G401.6 (cell line): ENCODE measurements at regions not wholly inside any gene's neighbourhood (a gene's known extent, or its start where the extent isn't known, plus 50 kb on each side); places are given as distances from the start of the nearest gene placed in this dataset.

Experiments used
- FAIRE-seq: peaks from 2 replicates; lab custom pipeline; 2012; peaks lifted over from hg19 to GRCh38; lab: Jason Lieb, UNC

- FAIRE-seq = no peak
Observed at GRCh38 chr6:6376845-6377244, 56.4 kb upstream of the F13A1 start.

- no peak for FAIRE-seq
Observed at GRCh38 chr6:6377621-6378020, 57.2 kb upstream of the F13A1 start.

- no peak for FAIRE-seq
Observed at GRCh38 chr6:6379573-6379972, 59.1 kb upstream of the F13A1 start.

- no peak for FAIRE-seq
Observed at GRCh38 chr6:6384520-6384919, 64.1 kb upstream of the F13A1 start.

- FAIRE-seq = no peak
Observed at GRCh38 chr6:6386010-6386409, 65.5 kb upstream of the F13A1 start.

DNA sequence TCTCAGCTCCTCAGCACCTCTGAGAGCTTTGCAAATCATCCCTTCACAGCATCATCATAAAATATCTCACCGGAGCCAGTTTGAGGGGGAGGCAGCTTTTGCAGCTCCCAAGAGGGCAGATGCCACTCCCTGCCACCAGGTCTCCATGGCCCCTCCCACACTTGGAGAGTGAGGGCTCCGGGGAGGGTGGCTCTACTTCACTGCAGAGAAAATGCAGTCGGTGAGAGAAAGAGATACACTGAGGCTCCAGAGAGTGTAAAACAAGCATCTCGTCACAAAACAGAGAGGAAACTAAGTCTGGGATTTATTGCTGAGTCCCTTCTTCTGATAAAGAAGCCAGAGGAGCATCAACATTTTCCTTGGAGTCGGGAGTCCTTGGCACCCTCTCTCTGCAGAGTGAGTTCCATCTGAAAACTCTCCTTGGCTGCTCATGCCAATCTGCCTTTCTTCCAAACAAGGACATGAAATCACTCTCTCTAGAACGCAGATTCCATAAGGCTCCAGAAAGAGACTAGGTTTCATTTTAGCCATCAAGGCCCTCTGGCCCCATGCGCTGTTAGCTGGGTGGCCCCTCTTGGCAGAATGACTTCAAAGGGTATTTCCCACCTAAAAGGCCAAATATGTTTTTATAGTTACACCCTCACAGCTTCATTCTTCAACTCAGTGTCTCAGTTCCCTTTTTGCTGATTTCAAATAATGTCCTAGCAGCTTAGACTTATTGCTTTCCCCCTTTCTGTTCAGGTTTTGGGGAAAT is 70.6 kb upstream of the F13A1 start:
- no peak for FAIRE-seq

GRCh38 chr6:6392214-6393068 is 72.0 kb upstream of the F13A1 start:
- FAIRE-seq = no peak

- no peak for FAIRE-seq
Observed at GRCh38 chr6:6393069-6393529, 72.6 kb upstream of the F13A1 start.

GRCh38 chr6:6395581-6396197 is 75.2 kb upstream of the F13A1 start:
- no peak for FAIRE-seq

DNA sequence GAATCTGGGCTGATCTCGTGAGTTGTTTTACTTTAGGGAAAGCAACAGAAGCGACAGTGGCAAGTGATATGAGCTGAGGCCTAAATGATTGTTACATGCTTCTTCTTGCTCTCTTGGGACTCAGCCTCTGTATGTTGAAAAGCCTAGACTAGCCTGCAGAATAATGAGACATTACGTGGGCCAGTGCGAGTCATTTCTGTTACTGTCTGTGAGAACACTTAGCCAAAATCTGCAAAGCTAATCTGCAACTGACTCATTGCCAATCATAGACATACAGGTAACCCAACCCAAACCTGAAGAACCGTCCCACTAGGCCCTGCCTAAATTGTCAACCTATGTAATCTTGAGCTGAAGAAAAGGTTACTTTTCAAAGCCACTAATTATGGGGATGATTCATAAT is 77.4 kb upstream of the F13A1 start:
- no peak for FAIRE-seq

DNA sequence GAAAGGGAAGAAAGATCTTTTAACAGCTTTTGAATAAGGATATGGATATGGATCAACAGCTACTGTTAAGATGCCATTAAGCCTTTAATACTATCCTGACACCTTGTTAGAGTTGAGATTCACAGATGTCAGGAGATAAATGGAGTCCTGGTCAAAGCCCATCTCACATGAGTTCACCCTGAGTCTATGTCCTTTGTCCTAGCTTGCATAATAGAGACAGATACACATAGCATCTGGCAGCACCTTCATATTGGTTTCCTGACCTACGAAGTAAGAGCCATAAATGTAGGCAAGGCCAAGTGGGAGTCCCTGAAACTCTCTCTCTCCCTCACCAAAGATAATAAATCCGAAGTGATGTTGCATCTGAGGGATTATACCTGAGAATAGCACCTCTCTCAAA is 79.1 kb upstream of the F13A1 start:
- no peak for FAIRE-seq

DNA sequence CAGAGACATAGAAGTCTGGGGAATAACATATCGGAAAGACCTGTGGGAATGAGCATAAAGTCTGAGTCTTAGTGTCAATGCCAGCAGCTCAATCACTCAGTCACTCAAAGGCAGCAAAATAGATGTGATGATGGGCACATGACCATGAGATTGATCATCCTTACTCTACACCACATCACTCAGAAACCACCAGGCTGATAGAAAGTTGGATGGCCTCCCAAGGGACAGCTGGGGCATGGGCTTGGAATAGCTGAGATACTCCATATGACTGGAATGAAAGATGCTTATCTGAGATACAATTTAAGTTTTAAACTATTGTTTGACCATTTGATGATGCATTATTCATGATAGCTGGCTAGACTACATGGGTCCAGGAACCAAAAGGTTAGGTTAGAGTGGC is 80.9 kb upstream of the F13A1 start:
- FAIRE-seq = no peak

DNA sequence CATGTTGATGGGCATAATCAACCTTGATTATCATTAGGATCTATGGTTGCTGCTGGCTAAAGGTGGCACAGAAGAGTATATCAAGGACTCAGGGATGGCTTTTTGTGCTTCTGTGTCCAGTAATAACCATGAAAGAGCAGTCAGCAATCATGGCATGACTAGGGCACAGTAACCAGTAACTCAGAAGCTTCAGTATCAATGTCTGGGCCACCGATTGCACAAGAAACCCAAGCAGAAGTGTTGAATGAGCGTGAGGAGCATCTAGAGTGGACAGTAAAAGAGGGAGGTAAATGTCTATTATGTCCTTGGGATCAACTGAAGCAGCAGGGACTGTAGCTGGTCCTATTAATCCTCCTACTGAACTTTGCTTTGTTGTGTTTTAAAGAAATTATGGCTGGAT is 81.5 kb upstream of the F13A1 start:
- no peak for FAIRE-seq

GRCh38 chr6:6402591-6402990 is 82.1 kb upstream of the F13A1 start:
- no peak for FAIRE-seq

GRCh38 chr6:6405031-6405430 is 84.6 kb upstream of the F13A1 start:
- FAIRE-seq = no peak

GRCh38 chr6:6405997-6406714 is 85.7 kb upstream of the F13A1 start:
- FAIRE-seq = no peak

DNA sequence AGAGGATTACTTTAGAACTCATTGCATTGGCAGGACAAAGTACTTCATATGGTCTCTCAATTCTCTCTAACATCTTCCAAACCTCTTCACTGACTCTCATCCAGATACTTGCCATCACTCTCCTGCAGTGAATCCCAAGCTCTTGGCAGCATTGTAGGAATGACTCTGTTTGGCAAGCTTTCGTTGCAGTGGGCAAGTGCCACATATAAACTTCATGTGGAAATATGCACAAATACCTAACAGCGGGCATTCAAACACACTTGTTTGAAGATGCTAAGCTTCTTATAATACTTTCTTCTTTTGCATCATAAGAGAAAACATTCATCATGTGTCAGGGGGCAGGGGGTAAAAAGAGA is 86.2 kb upstream of the F13A1 start:
- no peak for FAIRE-seq

- FAIRE-seq = no peak
Observed at GRCh38 chr6:6407071-6407741, 86.7 kb upstream of the F13A1 start.

DNA sequence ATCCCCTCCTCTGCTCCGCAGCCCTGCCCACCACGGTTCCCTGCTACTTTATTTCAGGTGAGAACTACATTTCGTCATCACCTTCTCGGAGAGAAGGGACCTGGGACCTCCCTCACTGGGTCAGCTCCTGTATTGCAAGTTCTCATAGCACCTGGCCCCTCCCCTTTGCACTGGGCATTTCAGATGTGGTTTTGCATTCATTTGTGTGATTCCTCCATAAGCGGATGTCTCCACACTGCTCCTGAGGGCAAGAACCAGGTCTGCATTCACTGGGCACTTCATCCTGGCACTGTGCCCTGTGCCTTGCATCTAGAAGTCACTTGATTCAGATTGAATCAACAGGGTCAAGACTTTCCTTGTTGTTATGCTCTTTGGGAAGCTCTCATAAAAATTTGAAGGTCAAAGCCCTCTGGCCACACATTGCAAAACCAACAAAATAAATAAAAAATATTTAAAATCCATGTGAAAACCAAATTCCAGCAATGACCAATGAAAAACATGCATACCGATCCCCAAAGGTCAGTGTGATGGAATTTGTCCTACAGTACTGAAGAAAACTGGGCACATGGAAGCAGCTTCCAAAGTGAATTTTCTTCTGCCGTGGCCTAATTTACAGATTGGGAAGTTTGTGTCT is 89.1 kb upstream of the F13A1 start:
- no peak for FAIRE-seq

DNA sequence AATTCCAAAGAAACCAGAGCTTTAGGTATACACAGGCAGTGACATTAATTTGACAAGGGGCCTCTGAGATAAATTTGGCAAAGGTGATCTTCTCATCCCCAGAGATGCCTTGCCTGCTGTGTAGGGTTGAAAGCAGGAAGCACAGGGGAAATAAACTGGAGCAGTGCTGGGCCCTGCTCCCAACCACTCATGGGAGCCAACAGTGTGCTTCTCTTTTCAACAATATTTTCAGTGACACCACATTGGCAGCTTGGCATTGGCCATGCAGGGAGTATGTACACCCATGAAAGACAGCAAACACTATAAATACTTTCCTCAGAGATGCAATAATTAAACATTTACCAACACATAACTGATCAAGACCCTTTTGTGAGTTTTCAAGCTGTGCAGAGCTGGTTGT is 90.7 kb upstream of the F13A1 start:
- FAIRE-seq = no peak

DNA sequence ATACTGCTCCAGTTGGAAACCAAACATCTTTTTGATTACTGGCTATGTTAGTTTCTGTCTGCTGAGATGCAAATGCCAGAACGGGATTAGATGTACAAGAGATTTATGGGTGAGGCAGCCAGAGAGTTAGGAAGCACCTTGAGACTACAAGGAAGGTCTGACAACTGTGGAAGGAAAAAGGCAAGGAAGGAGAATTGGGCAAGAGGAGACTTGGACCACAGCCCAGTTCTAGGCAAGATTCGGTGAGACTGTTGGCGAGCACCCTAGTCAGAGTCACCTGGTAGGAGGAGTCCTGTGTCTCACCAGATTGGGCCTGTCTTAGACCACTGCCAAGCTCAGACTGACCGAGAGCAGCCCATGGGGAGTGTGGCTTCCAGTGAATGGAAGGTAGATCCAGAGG is 91.8 kb upstream of the F13A1 start:
- FAIRE-seq = no peak

DNA sequence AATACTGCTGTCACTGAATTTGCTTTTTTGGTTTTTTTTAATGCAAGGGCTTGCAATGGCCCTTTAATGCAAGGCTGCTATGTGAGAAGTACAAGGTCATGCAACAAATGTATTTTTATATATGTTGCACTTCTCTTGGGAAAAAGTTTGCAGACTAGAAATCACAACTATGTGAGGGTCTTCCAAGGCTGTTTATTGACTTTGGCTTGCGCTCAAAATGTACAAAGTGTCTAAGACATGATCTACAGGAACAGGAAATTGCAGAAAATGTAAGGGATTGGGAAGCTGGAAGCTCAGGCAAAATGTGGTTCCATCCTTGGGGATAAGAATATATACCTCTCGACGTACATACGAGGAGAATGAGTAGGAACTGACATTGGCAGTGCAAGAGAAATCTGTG is 92.2 kb upstream of the F13A1 start:
- no peak for FAIRE-seq
